NB4 (cell line): ENCODE measurements at regions not wholly inside any gene's neighbourhood (a gene's known extent, or its start where the extent isn't known, plus 50 kb on each side); places are given as distances from the start of the nearest gene placed in this dataset.

Experiments
- CTCF ChIP-seq: IDR thresholded peaks from one replicate; pipeline ENCODE4 v1.5.1; 2012; ENCODE audit warnings: low read depth, low read length
- MYC ChIP-seq: IDR thresholded peaks from 2 replicates; pipeline ENCODE4 v1.6.1; 2011; ENCODE audit warnings: low read depth, low read length
- POLR2A ChIP-seq: IDR thresholded peaks from 2 replicates; pipeline ENCODE4 v1.6.1; 2011; ENCODE audit warnings: mild to moderate bottlenecking; ENCODE audit not compliant: insufficient read length; ENCODE audit errors: extremely low read depth
- TF ChIP-seq, protein P1 (sequence below): IDR thresholded peaks from 2 replicates; pipeline ENCODE4 v1.6.1; 2011; ENCODE audit warnings: low read depth, low read length

- TF ChIP-seq CTCF (no peak), POLR2A (no peak), MYC (no peak)
- TF ChIP-seq, protein P1, sequence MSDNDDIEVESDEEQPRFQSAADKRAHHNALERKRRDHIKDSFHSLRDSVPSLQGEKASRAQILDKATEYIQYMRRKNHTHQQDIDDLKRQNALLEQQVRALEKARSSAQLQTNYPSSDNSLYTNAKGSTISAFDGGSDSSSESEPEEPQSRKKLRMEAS = no peak
These were observed 339.6 kb downstream of the SNAPC1 start for GRCh38 chr14:62101673-62102348.
